Large intestine (tissue), 3 donors: ENCODE measurements at regions not wholly inside any gene's neighbourhood (a gene's known extent, or its start where the extent isn't known, plus 50 kb on each side); places are given as distances from the start of the nearest gene placed in this dataset.

Source experiments
- DNase-seq, 2 donors: peaks; one replicate each; pipeline versions ENCODE4 v3.0.0 to v3.0.0-alpha.2; 2013
- H3K27ac ChIP-seq: one replicate; pipeline ENCODE4 v1.5.1; 2013; ENCODE audit warnings: low read length
- H3K27me3 ChIP-seq: 2 replicates; pipeline ENCODE4 v1.6.1; 2013; ENCODE audit warnings: low read length; ENCODE audit not compliant: control insufficient read depth, insufficient read depth
- H3K36me3 ChIP-seq: 2 replicates; pipeline ENCODE4 v1.6.1; 2013; ENCODE audit warnings: low read length; ENCODE audit not compliant: control insufficient read depth, insufficient read depth
- H3K4me1 ChIP-seq: one replicate; pipeline ENCODE4 v1.6.1; 2013; ENCODE audit warnings: low read length; ENCODE audit not compliant: control insufficient read depth, insufficient read depth
- H3K4me3 ChIP-seq: one replicate; pipeline ENCODE4 v1.5.1; 2013; ENCODE audit warnings: low read length
- H3K9me3 ChIP-seq: one replicate; pipeline ENCODE4 v1.6.1; 2013; ENCODE audit warnings: mild to moderate bottlenecking, low read depth, low read length, moderate library complexity; ENCODE audit not compliant: control insufficient read depth
- WGBS: methylation state at CpG from one replicate; pipeline ENCODE4 v1.1.5; 2013; ENCODE audit warnings: low lambda C conversion rate; ENCODE audit not compliant: insufficient coverage; 5-methylcytosine and 5-hydroxymethylcytosine counted together

- H3K27ac ChIP-seq, result no peak overlapping the region
- peaks cover 43% of the 10 kb centered on the region for H3K27me3 ChIP-seq
- H3K4me3 ChIP-seq, result no peak overlapping the region
- whole genome bisulfite sequencing, result no CpG with 5 or more reads among the region's 11 CpGs
- DNase-seq, result no peak
- no peaks in the 10 kb centered on the region for H3K9me3 ChIP-seq
- H3K4me1 ChIP-seq, result peaks cover 3% of the 10 kb centered on the region
- no peaks in the 10 kb centered on the region for H3K36me3 ChIP-seq
Observed at GRCh38 chr17:77540531-77540930, 399.8 kb downstream of the SEC14L1 start.

GRCh38 chr17:77540975-77541374 lies 400.2 kb downstream of the SEC14L1 start:
- Histone ChIP-seq H3K27me3 (peaks cover 41% of the 10 kb centered on the region), H3K4me1 (peaks cover 3% of the 10 kb centered on the region), H3K36me3 (no peaks in the 10 kb centered on the region), H3K4me3 (no peak overlapping the region), H3K27ac (no peak overlapping the region), H3K9me3 (no peaks in the 10 kb centered on the region)
- no CpG with 5 or more reads among the region's 15 CpGs for WGBS
- no peak for DNase-seq

GRCh38 chr17:77542011-77542410 lies 401.2 kb downstream of the SEC14L1 start:
- Histone ChIP-seq H3K4me1 (peaks cover 3% of the 10 kb centered on the region), H3K27ac (no peak overlapping the region), H3K27me3 (peaks cover 40% of the 10 kb centered on the region), H3K9me3 (no peaks in the 10 kb centered on the region), H3K36me3 (no peaks in the 10 kb centered on the region), H3K4me3 (no peak overlapping the region)
- no CpG with 5 or more reads among the region's 1 CpG for WGBS
- no peak for DNase-seq

GRCh38 chr17:77542551-77543490 lies 402.1 kb downstream of the SEC14L1 start:
- peak; percentile 59 to 61 for DNase-seq
- no peaks in the 10 kb centered on the region for H3K36me3 ChIP-seq
- no CpG with 5 or more reads among the region's 13 CpGs for WGBS
- H3K4me1 ChIP-seq, result peaks cover 3% of the 10 kb centered on the region
- H3K27ac ChIP-seq, result no peak overlapping the region
- no peaks in the 10 kb centered on the region for H3K9me3 ChIP-seq
- no peak overlapping the region for H3K4me3 ChIP-seq
- H3K27me3 ChIP-seq, result peaks cover 37% of the 10 kb centered on the region

- Histone ChIP-seq H3K4me1 (peaks cover 3% of the 10 kb centered on the region), H3K27me3 (peaks cover 37% of the 10 kb centered on the region), H3K9me3 (no peaks in the 10 kb centered on the region), H3K4me3 (no peak overlapping the region), H3K36me3 (no peaks in the 10 kb centered on the region), H3K27ac (no peak overlapping the region)
- DNase-seq, result peak in 1 of 2 donors; percentile 10
- WGBS, result no CpG with 5 or more reads among the region's 15 CpGs
Observed at GRCh38 chr17:77543801-77544200, 403.0 kb downstream of the SEC14L1 start.

GRCh38 chr17:77544347-77545110 lies 403.8 kb downstream of the SEC14L1 start:
- peaks cover 37% of the 10 kb centered on the region for H3K27me3 ChIP-seq
- DNase-seq, result no peak
- no peaks in the 10 kb centered on the region for H3K36me3 ChIP-seq
- H3K9me3 ChIP-seq, result no peaks in the 10 kb centered on the region
- no peak overlapping the region for H3K4me3 ChIP-seq
- WGBS, result no CpG with 5 or more reads among the region's 13 CpGs
- no peak overlapping the region for H3K27ac ChIP-seq
- peaks cover 3% of the 10 kb centered on the region for H3K4me1 ChIP-seq

- peak; percentile 22 to 31 for DNase-seq
- H3K4me3 ChIP-seq, result no peak overlapping the region
- H3K4me1 ChIP-seq, result peaks cover 3% of the 10 kb centered on the region
- WGBS, result no CpG with 5 or more reads among the region's 13 CpGs
- H3K36me3 ChIP-seq, result no peaks in the 10 kb centered on the region
- H3K27ac ChIP-seq, result no peak overlapping the region
- H3K27me3 ChIP-seq, result peaks cover 20% of the 10 kb centered on the region
- no peaks in the 10 kb centered on the region for H3K9me3 ChIP-seq
Observed at GRCh38 chr17:77546772-77547241, 406.0 kb downstream of the SEC14L1 start.

- Histone ChIP-seq H3K36me3 (no peaks in the 10 kb centered on the region), H3K27ac (no peak overlapping the region), H3K9me3 (no peaks in the 10 kb centered on the region), H3K4me1 (peaks cover under 1% of the 10 kb centered on the region), H3K27me3 (peaks cover 13% of the 10 kb centered on the region), H3K4me3 (peak overlapping the region; percentile 34)
- no peak for DNase-seq
- WGBS, result no CpG with 5 or more reads among the region's 5 CpGs
Observed at GRCh38 chr17:77548967-77549366, 408.2 kb downstream of the SEC14L1 start.

GRCh38 chr17:77549726-77550366 lies 408.7 kb upstream of the TNRC6C start:
- DNase-seq, result no peak
- peaks cover 4% of the 10 kb centered on the region for H3K27me3 ChIP-seq
- no peaks in the 10 kb centered on the region for H3K36me3 ChIP-seq
- no peaks in the 10 kb centered on the region for H3K4me1 ChIP-seq
- no CpG with 5 or more reads among the region's 10 CpGs for WGBS
- H3K4me3 ChIP-seq, result no peak overlapping the region
- H3K27ac ChIP-seq, result no peak overlapping the region
- no peaks in the 10 kb centered on the region for H3K9me3 ChIP-seq

- H3K4me3 ChIP-seq, result no peak overlapping the region
- no peaks in the 10 kb centered on the region for H3K36me3 ChIP-seq
- no peak for DNase-seq
- H3K4me1 ChIP-seq, result no peaks in the 10 kb centered on the region
- no peak overlapping the region for H3K27ac ChIP-seq
- WGBS, result no CpG with 5 or more reads among the region's 5 CpGs
- H3K27me3 ChIP-seq, result peaks cover 13% of the 10 kb centered on the region
- H3K9me3 ChIP-seq, result no peaks in the 10 kb centered on the region
Observed at GRCh38 chr17:77553459-77554066, 404.9 kb upstream of the TNRC6C start.
